AG04449 (cell line): ENCODE measurements at regions not wholly inside any gene's neighbourhood (a gene's known extent, or its start where the extent isn't known, plus 50 kb on each side); places are given as distances from the start of the nearest gene placed in this dataset.

Experiments
- CTCF ChIA-PET: fragments of 350-600 bp; formaldehyde crosslinking; extraction: SDS; loops from one replicate; lab custom pipeline; 2021; ENCODE audit warnings: antibody characterized with exemption; lab: Yijun Ruan, JAX
- POLR2A ChIA-PET: fragments of 400-600, 350-600 bp; formaldehyde crosslinking; extraction: SDS; loops from one replicate; lab custom pipeline; 2020; ENCODE audit warnings: antibody characterized with exemption, inconsistent platforms; lab: Yijun Ruan, JAX
- DNase-seq: peaks from one replicate; pipeline ENCODE4 v3.0.0-alpha.2; 2010; ENCODE audit warnings: low read depth, low spot score
- H3K4me3 ChIP-seq: 2 replicates; pipeline ENCODE4 v1.5.1; 2011; ENCODE audit warnings: low read depth, mild to moderate bottlenecking, control low read depth, low read length
- CTCF ChIP-seq: IDR thresholded peaks from one replicate; pipeline ENCODE4 v1.5.1; 2011; ENCODE audit warnings: mild to moderate bottlenecking, moderate library complexity, low read length, control low read depth, inconsistent platforms; ENCODE audit not compliant: insufficient read depth; ENCODE audit errors: missing control alignments

DNA sequence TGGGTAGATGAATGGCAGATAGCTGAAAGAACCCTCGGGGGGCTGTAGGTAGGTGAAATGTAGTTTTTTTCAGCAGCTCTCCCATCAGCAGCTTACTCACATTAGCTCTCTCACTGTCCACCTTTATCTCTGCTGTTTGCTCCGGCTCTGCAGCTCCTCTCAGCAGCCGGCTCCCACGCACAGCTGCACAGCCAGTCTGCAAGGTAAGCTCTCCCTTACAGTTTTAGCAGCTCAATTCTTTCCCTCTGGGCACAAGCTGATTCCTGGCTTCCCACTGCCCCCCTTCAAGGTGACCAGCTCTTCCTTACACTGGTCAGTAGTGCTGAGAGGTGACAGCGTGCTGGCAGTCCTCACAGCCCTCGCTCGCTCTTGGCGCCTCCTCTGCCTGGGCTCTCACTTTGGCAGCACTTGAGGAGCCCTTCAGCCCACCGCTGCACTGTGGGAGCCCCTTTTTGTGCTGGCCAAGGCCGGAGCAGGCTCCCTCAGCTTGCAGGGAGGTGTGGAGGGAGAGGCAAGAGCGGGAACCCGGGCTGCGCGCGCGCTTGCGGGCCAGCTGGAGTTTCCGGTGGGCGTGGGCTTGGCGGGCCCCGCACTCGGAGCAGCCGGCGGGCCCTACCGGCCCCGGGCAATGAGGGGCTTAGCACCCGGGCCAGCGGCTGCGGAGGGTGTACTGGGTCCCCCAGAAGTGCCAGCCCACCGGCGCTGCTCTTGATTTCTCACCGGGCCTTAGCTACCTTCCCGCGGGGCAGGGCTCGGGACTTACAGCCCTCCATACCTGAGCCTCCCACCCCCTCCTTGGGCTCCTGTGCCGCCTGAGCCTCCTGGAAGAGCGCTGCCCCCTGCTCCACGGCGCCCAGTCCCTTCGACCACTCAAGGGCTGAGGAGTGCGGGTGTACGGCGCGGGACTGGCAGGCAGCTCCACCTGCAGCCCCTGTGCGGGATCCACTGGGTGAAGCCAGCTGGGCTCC, 393.6 kb downstream of the CENPC start:
- no peak for TF ChIP-seq CTCF
- CTCF ChIA-PET: no interaction called here
- POLR2A ChIA-PET: no interaction called here
- H3K4me3 ChIP-seq: no peak overlapping the region
- DNase-seq: no peak

- no peak for DNase-seq
- POLR2A ChIA-PET: no interaction called here
- CTCF ChIA-PET: no interaction called here
- TF ChIP-seq CTCF: no peak
- no peak overlapping the region for H3K4me3 ChIP-seq
These were observed 403.7 kb downstream of the CENPC start for GRCh38 chr4:67141586-67141985.

DNA sequence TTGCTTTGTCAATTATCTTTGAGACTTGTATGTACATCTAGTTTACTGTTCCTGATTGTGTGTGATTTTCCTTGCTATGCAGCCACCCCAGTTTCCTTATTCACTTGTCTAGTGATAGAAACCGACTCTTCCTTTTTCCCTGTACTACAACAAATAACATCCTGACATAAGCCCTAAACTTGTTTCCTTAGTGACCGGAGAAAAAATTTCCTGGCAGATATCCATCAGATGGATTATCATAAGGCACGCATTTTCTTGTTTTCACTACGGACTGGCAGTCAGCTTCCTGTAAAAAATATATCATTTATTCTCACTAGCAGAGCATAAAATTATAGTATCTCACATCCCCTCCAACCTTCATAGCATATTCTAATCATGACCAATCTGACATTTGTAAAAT, 410.7 kb downstream of the CENPC start:
- ChIA-PET CTCF (no interaction called here), POLR2A (no interaction called here)
- H3K4me3 ChIP-seq: no peak overlapping the region
- DNase-seq: no peak
- TF ChIP-seq CTCF: no peak

- DNase-seq: no peak
- no peak overlapping the region for H3K4me3 ChIP-seq
- ChIA-PET CTCF (no interaction called here), POLR2A (no interaction called here)
- TF ChIP-seq CTCF: no peak
These were observed 412.1 kb downstream of the CENPC start for GRCh38 chr4:67133162-67133561.

GRCh38 chr4:67131224-67131623, 414.1 kb downstream of the CENPC start:
- H3K4me3 ChIP-seq: no peak overlapping the region
- POLR2A ChIA-PET: no interaction called here
- no peak for TF ChIP-seq CTCF
- CTCF ChIA-PET: no interaction called here
- DNase-seq: no peak

DNA sequence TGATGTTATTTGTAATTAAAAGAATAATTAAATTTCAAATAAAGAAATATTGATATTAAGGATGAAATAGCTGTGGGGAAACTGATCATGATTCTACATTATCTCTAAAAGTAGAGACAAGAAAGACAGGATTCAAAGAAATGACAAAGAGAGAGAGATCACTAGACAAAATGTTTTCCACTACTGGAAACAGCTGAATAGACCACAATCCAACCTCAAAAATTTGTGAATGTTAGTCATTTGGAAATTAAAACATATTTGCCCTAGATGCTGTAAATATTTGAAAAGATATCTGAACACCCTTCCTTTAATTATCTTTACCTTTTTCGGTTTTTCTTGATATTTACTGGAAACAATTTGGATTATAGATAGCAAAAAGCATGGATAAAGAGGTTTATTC, 414.9 kb downstream of the CENPC start:
- no peak overlapping the region for H3K4me3 ChIP-seq
- ChIA-PET CTCF (no interaction called here), POLR2A (no interaction called here)
- DNase-seq: no peak
- TF ChIP-seq CTCF: no peak
